GM12878 (cell line): ENCODE measurements at regions not wholly inside any gene's neighbourhood (a gene's known extent, or its start where the extent isn't known, plus 50 kb on each side); places are given as distances from the start of the nearest gene placed in this dataset.

Experiments
- ATAC-seq: fragments of 200-7000 bp; cut with Tn5 transposase; 3 replicates; pipeline ENCODE4 v1.9.1; 2020; ENCODE audit warnings: mild to moderate bottlenecking, moderate library complexity
- BruUV-seq: library from RNA; stranded (reverse); fragments of 400-500 nt; replicated peaks from 2 replicates; lab custom pipeline; 2021; lab: Mats Ljungman, UMichigan
- CTCF ChIA-PET: fragments of 300-600 bp; sonication (Branson Sonifier 250); formaldehyde crosslinking; extraction: SDS; loops from one replicate; lab custom pipeline; 2021; ENCODE audit warnings: inconsistent platforms; lab: Yijun Ruan, JAX
- POLR2A ChIA-PET: fragments of 350-600 bp; formaldehyde crosslinking; extraction: SDS; loops from one replicate; lab custom pipeline; 2021; ENCODE audit warnings: inconsistent platforms; lab: Charles Lee
- RAD21 ChIA-PET: fragments of 300-600 bp; sonication (Branson Sonifier 250); formaldehyde crosslinking; loops from one replicate; lab custom pipeline; 2023; ENCODE audit warnings: antibody characterized with exemption; ENCODE audit not compliant: unreplicated experiment; lab: Charles Lee
- SMC1A ChIA-PET: fragments of 300-600 bp; sonication (Branson Sonifier 250); formaldehyde crosslinking; loops from one replicate; lab custom pipeline; 2023; ENCODE audit not compliant: unreplicated experiment, uncharacterized antibody; lab: Charles Lee
- DNase-seq: peaks from one replicate; pipeline ENCODE4 v3.0.0-alpha.2; 2011; ENCODE audit warnings: low read depth, low spot score
- FAIRE-seq: peaks from 3 replicates; lab custom pipeline; 2011; peaks lifted over from hg19 to GRCh38; lab: Jason Lieb, UNC
- H2AFZ ChIP-seq: 2 replicates; pipeline ENCODE4 v1.6.0; 2011; ENCODE audit warnings: low read depth, low read length, control low read depth; ENCODE audit not compliant: control insufficient read depth
- H3K27ac ChIP-seq: 2 replicates; pipeline ENCODE4 v1.5.1; 2011; ENCODE audit warnings: control low read depth; ENCODE audit not compliant: control insufficient read depth, insufficient read depth
- H3K27me3 ChIP-seq, 2 experiments: replicated peaks in 1 of 2; 2 replicates each; pipeline versions ENCODE4 v1.6.0 to v1.6.1; 2011; ENCODE audit warnings: low read length in 1 of 2; ENCODE audit not compliant: control insufficient read depth in 2 of 2, insufficient read depth in 2 of 2
- H3K36me3 ChIP-seq, 2 experiments: 2 replicates each; pipeline ENCODE4 v1.5.1; 2011; ENCODE audit warnings: low read length in 1 of 2; ENCODE audit not compliant: control insufficient read depth in 2 of 2, insufficient read depth in 2 of 2
- H3K4me1 ChIP-seq: 2 replicates; pipeline ENCODE4 v1.6.1; 2011; ENCODE audit warnings: mild to moderate bottlenecking, low read length, moderate library complexity, mixed read lengths; ENCODE audit not compliant: control insufficient read depth, insufficient read depth
- H3K4me2 ChIP-seq: 2 replicates; pipeline ENCODE4 v1.6.0; 2011; ENCODE audit warnings: control low read depth; ENCODE audit not compliant: control insufficient read depth, insufficient read depth
- H3K4me3 ChIP-seq: fragments of 200-600 bp; sonication (generic); 2 replicates; pipeline ENCODE4 v1.5.1; 2016
- H3K79me2 ChIP-seq: 2 replicates; pipeline ENCODE4 v1.6.0; 2011; ENCODE audit warnings: low read length; ENCODE audit not compliant: control insufficient read depth, insufficient read depth
- H3K9ac ChIP-seq: 2 replicates; pipeline ENCODE4 v1.8.0; 2011; ENCODE audit warnings: low read length, control low read depth, mixed read lengths; ENCODE audit not compliant: control insufficient read depth, insufficient read depth
- H3K9me3 ChIP-seq: replicated peaks from 3 replicates; pipeline ENCODE4 v1.5.1; 2011; ENCODE audit warnings: mild to moderate bottlenecking, low read length; ENCODE audit not compliant: control insufficient read depth, insufficient read depth
- H4K20me1 ChIP-seq: 2 replicates; pipeline ENCODE4 v1.6.0; 2011; ENCODE audit not compliant: control insufficient read depth, insufficient read depth
- ASH2L ChIP-seq: fragments of 300-600, 200-600 bp; sonication (generic); IDR thresholded peaks from 2 replicates; pipeline ENCODE4 v1.6.1; 2017; ENCODE audit warnings: low read depth, mild to moderate bottlenecking, borderline replicate concordance
- HDGF ChIP-seq: fragments of 450-650 bp; IDR thresholded peaks from 2 replicates; pipeline ENCODE4 v1.6.1; 2016; ENCODE audit warnings: antibody characterized with exemption
- KAT2A ChIP-seq: conservative IDR thresholded peaks from 2 replicates; pipeline ENCODE4 v1.6.1; 2011; ENCODE audit warnings: low read depth, low read length; ENCODE audit not compliant: control insufficient read depth
- KDM1A ChIP-seq: fragments of 200-600 bp; sonication (generic); IDR thresholded peaks from 2 replicates; pipeline ENCODE4 v1.6.1; 2016; ENCODE audit warnings: borderline replicate concordance
- KLF5 ChIP-seq: fragments of 450-650 bp; IDR thresholded peaks from 2 replicates; pipeline ENCODE4 v1.6.1; 2014; ENCODE audit warnings: mild to moderate bottlenecking; ENCODE audit not compliant: partially characterized antibody
- POLR2A ChIP-seq: IDR thresholded peaks from 2 replicates; pipeline ENCODE4 v1.6.1; 2011; ENCODE audit warnings: low read depth, mild to moderate bottlenecking, low read length
- SMAD1 ChIP-seq: fragments of 450-650 bp; IDR thresholded peaks from 2 replicates; pipeline ENCODE4 v1.6.1; 2018; ENCODE audit warnings: mild to moderate bottlenecking, low read depth; ENCODE audit not compliant: partially characterized antibody
- SP1 ChIP-seq: IDR thresholded peaks from one replicate; pipeline ENCODE4 v1.6.1; 2011; ENCODE audit warnings: low read depth, low read length
- WGBS: methylation state at CpG from one replicate; pipeline ENCODE4 v1.1.6; 2016; ENCODE audit warnings: low lambda C conversion rate; ENCODE audit not compliant: insufficient replicate concordance, insufficient coverage; ENCODE audit errors: missing lambda C conversion rate; 5-methylcytosine and 5-hydroxymethylcytosine counted together
- in situ Hi-C: fragments of 300-500 bp; cut with MboI; formaldehyde crosslinking; loops from 9 replicates; pipeline ENCODE4 v1.14.3; 2018; ENCODE audit warnings: mixed read lengths
- intact Hi-C: fragments of 100-400 bp; cut with micrococcal nuclease; formaldehyde crosslinking; loops from one replicate; pipeline ENCODE4 v1.14.2; 2022; ENCODE audit not compliant: unreplicated experiment
- TF ChIP-seq, protein P1 (sequence below): IDR thresholded peaks from 2 replicates; pipeline ENCODE4 v1.6.1; 2011; ENCODE audit warnings: borderline replicate concordance, low read depth, mild to moderate bottlenecking, moderate library complexity, low read length; ENCODE audit not compliant: insufficient read depth, poor library complexity, severe bottlenecking
- TF ChIP-seq, protein P2 (sequence below): fragments of 450-650 bp; IDR thresholded peaks from 2 replicates; pipeline ENCODE4 v1.6.1; 2017; ENCODE audit warnings: mild to moderate bottlenecking, moderate library complexity

DNA sequence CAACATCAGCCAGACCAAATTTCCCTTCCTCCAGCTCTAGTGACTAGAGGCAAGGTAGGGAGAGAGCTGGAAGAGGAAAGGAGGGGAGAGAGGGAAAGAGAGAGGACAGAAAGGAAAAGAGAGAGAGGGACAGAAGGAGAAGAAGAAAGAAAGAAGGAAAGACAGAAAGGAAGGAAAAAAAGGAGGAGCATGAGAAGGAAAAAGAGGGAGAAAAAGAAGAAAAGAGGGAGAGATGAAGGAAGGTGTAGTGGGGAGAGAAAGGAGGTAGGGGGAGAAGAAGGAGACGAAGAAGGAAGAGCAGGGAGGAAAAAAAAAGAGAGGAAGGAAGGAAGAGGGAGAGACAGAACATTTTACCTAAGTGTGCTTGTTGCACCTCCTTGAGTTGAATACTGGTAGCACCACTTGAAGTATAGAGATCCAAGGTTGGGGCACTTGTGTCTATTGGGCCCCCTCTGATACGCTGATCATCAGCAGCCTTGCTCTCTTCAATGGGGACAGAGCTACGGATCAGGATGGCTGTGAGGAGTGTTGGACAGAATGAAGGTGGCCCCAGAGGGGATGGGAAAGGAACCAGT is 232.5 kb downstream of the SUDS3 start:
- SMC1A ChIA-PET = interaction anchor here (0.6 kb wide), 1 partner anchor 320 kb away, joined by 3 read pairs; no protein-coding TSS in a partner anchor
- WGBS = 0% methylated on average over 3 of the region's 3 CpGs
- ATAC-seq (no peak), FAIRE-seq (no peak), DNase-seq (no peak)
- Histone ChIP-seq H3K36me3 (no peaks in the 10 kb centered on the region), H3K4me3 (no peak overlapping the region), H3K4me1 (no peaks in the 10 kb centered on the region), H3K27me3 (no peaks in the 10 kb centered on the region), H3K4me2 (no peak overlapping the region), H4K20me1 (no peaks in the 10 kb centered on the region), H2AFZ (no peak overlapping the region), H3K27ac (no peak overlapping the region), H3K9ac (no peak overlapping the region), H3K9me3 (no peaks in the 10 kb centered on the region), H3K79me2 (no peaks in the 10 kb centered on the region)
- RAD21 ChIA-PET = no interaction called here
- intact Hi-C loops (no loop called here), in situ Hi-C loops (no loop called here)
- POLR2A ChIA-PET = no interaction called here
- no TSS peak for BruUV-seq
- TF ChIP-seq HDGF (no peak), ASH2L (no peak), KAT2A (no peak), SMAD1 (no peak), POLR2A (no peak), KLF5 (no peak), KDM1A (no peak), SP1 (no peak)
- TF ChIP-seq, protein P1, sequence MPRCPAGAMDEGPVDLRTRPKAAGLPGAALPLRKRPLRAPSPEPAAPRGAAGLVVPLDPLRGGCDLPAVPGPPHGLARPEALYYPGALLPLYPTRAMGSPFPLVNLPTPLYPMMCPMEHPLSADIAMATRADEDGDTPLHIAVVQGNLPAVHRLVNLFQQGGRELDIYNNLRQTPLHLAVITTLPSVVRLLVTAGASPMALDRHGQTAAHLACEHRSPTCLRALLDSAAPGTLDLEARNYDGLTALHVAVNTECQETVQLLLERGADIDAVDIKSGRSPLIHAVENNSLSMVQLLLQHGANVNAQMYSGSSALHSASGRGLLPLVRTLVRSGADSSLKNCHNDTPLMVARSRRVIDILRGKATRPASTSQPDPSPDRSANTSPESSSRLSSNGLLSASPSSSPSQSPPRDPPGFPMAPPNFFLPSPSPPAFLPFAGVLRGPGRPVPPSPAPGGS = no peak
- TF ChIP-seq, protein P2, sequence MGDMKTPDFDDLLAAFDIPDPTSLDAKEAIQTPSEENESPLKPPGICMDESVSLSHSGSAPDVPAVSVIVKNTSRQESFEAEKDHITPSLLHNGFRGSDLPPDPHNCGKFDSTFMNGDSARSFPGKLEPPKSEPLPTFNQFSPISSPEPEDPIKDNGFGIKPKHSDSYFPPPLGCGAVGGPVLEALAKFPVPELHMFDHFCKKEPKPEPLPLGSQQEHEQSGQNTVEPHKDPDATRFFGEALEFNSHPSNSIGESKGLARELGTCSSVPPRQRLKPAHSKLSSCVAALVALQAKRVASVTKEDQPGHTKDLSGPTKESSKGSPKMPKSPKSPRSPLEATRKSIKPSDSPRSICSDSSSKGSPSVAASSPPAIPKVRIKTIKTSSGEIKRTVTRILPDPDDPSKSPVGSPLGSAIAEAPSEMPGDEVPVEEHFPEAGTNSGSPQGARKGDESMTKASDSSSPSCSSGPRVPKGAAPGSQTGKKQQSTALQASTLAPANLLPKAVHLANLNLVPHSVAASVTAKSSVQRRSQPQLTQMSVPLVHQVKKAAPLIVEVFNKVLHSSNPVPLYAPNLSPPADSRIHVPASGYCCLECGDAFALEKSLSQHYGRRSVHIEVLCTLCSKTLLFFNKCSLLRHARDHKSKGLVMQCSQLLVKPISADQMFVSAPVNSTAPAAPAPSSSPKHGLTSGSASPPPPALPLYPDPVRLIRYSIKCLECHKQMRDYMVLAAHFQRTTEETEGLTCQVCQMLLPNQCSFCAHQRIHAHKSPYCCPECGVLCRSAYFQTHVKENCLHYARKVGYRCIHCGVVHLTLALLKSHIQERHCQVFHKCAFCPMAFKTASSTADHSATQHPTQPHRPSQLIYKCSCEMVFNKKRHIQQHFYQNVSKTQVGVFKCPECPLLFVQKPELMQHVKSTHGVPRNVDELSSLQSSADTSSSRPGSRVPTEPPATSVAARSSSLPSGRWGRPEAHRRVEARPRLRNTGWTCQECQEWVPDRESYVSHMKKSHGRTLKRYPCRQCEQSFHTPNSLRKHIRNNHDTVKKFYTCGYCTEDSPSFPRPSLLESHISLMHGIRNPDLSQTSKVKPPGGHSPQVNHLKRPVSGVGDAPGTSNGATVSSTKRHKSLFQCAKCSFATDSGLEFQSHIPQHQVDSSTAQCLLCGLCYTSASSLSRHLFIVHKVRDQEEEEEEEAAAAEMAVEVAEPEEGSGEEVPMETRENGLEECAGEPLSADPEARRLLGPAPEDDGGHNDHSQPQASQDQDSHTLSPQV = no peak
- CTCF ChIA-PET = no interaction called here
